HepG2 (cell line): ENCODE measurements at regions not wholly inside any gene's neighbourhood (a gene's known extent, or its start where the extent isn't known, plus 50 kb on each side); places are given as distances from the start of the nearest gene placed in this dataset.

Source experiments
- BHLHE40 ChIP-seq: IDR thresholded peaks from 2 replicates; pipeline ENCODE4 v1.6.1; 2011; ENCODE audit warnings: low read length, improper control_type of control experiment
- CBX5 ChIP-seq: sonication (generic); formaldehyde crosslinking; IDR thresholded peaks from 2 replicates; pipeline ENCODE4 v1.4.0; 2020; ENCODE audit warnings: missing genetic modification reagents, borderline replicate concordance
- CHD4 ChIP-seq: fragments of 200-600 bp; sonication (generic); IDR thresholded peaks from 2 replicates; pipeline ENCODE4 v1.7.0; 2017; ENCODE audit warnings: mild to moderate bottlenecking, low read length, borderline replicate concordance
- CTCF ChIP-seq: sonication (generic); formaldehyde crosslinking; IDR thresholded peaks from 2 replicates; pipeline ENCODE4 v1.5.0; 2020; ENCODE audit warnings: mild to moderate bottlenecking, missing genetic modification reagents, moderate library complexity
- EZH2 ChIP-seq: conservative IDR thresholded peaks from 2 replicates; pipeline ENCODE4 v1.6.1; 2012; ENCODE audit warnings: mild to moderate bottlenecking, low read depth, low read length, moderate library complexity
- FOXJ3 ChIP-seq: sonication (generic); formaldehyde crosslinking; IDR thresholded peaks from 2 replicates; pipeline ENCODE4 v1.4.0; 2020; ENCODE audit warnings: missing genetic modification reagents, mild to moderate bottlenecking, borderline replicate concordance
- KDM5A ChIP-seq: fragments of 200-600 bp; sonication (generic); IDR thresholded peaks from 2 replicates; pipeline ENCODE4 v1.7.0; 2018; ENCODE audit warnings: antibody characterized with exemption, mild to moderate bottlenecking, low read length, borderline replicate concordance
- MAX ChIP-seq: IDR thresholded peaks from 2 replicates; pipeline ENCODE4 v1.6.1; 2012; ENCODE audit warnings: inconsistent platforms
- NFAT5 ChIP-seq: sonication (generic); formaldehyde crosslinking; IDR thresholded peaks from 2 replicates; pipeline ENCODE4 v1.4.0; 2020; ENCODE audit warnings: missing genetic modification reagents
- RBFOX2 ChIP-seq: fragments of 200-400 bp; formaldehyde crosslinking; IDR thresholded peaks from 2 replicates; pipeline ENCODE4 v1.6.1; 2017; ENCODE audit warnings: low read depth, mild to moderate bottlenecking, low read length
- TAF1 ChIP-seq: sonication (generic); formaldehyde crosslinking; IDR thresholded peaks from 2 replicates; pipeline ENCODE4 v1.4.0; 2020; ENCODE audit warnings: missing genetic modification reagents
- TGIF2 ChIP-seq: IDR thresholded peaks from 2 replicates; pipeline ENCODE4 v1.6.1; 2016; ENCODE audit warnings: control low read depth, missing compliant biosample characterization
- THAP9 ChIP-seq: sonication (generic); formaldehyde crosslinking; IDR thresholded peaks from 2 replicates; pipeline ENCODE4; 2020; ENCODE audit warnings: missing genetic modification reagents, mild to moderate bottlenecking, borderline replicate concordance

GRCh38 chr4:156545003-156545785, 426.4 kb downstream of the PDGFC start:
- TF ChIP-seq MAX (no peak), NFAT5 (CRISPR knock-in tag) (no peak), TGIF2 (CRISPR knock-in tag) (no peak), CTCF (CRISPR knock-in tag) (no peak), KDM5A (no peak), RBFOX2 (no peak), CBX5 (CRISPR knock-in tag) (no peak), BHLHE40 (no peak), CHD4 (no peak), EZH2 (no peak), THAP9 (CRISPR knock-in tag) (no peak), TAF1 (CRISPR knock-in tag) (no peak), FOXJ3 (no peak)
